ENCODE measurements at regions not wholly inside any gene's neighbourhood (a gene's known extent, or its start where the extent isn't known, plus 50 kb on each side); places are given as distances from the start of the nearest gene placed in this dataset.

DNA sequence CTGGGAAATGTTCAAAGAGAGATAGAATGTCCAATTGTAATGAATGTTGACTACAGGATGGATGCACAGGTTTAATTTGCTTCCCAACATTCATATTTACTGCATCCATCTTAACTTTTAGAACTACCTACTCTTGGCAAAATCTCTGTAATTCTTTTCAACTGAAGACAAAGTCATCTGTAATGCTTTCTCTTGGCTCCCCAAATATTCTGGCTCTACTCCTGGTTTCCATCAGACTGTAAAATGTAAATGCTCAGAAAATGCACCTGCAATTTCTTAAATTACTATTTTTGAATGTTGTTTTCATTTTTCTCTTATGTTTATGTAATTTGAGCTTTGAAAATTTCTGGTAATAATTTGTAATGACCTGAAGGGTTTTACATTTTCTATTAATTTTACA lies 480.8 kb upstream of the IMPG1 start:
- no peaks in the 10 kb centered on the region for H4K20me1 ChIP-seq (ENCODE audit: insufficient read depth)
- TF ChIP-seq, protein P1, sequence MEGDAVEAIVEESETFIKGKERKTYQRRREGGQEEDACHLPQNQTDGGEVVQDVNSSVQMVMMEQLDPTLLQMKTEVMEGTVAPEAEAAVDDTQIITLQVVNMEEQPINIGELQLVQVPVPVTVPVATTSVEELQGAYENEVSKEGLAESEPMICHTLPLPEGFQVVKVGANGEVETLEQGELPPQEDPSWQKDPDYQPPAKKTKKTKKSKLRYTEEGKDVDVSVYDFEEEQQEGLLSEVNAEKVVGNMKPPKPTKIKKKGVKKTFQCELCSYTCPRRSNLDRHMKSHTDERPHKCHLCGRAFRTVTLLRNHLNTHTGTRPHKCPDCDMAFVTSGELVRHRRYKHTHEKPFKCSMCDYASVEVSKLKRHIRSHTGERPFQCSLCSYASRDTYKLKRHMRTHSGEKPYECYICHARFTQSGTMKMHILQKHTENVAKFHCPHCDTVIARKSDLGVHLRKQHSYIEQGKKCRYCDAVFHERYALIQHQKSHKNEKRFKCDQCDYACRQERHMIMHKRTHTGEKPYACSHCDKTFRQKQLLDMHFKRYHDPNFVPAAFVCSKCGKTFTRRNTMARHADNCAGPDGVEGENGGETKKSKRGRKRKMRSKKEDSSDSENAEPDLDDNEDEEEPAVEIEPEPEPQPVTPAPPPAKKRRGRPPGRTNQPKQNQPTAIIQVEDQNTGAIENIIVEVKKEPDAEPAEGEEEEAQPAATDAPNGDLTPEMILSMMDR (conservative IDR thresholded peaks at IDR 0.05; ENCODE audit: low read depth, low read length) = no peak
- H3K79me2 ChIP-seq (ENCODE audit: insufficient read depth, low read depth) = no peaks in the 10 kb centered on the region
- H3K4me2 ChIP-seq = no peak overlapping the region
- no peak overlapping the region for H3K27ac ChIP-seq
- H3K36me3 ChIP-seq (ENCODE audit: insufficient read depth) = no peaks in the 10 kb centered on the region
- no peaks in the 10 kb centered on the region for H3K4me1 ChIP-seq (ENCODE audit: low read depth, poor library complexity, severe bottlenecking)
- no peak overlapping the region for H3K4me3 ChIP-seq (IDR thresholded peaks at IDR 0.05; ENCODE audit: insufficient read depth, low read depth, low read length)
- H3K27me3 ChIP-seq (ENCODE audit: insufficient read depth, low read depth) = no peaks in the 10 kb centered on the region
- H3K9ac ChIP-seq = no peak overlapping the region
- H2AFZ ChIP-seq (ENCODE audit: low read depth) = no peak overlapping the region

DNA sequence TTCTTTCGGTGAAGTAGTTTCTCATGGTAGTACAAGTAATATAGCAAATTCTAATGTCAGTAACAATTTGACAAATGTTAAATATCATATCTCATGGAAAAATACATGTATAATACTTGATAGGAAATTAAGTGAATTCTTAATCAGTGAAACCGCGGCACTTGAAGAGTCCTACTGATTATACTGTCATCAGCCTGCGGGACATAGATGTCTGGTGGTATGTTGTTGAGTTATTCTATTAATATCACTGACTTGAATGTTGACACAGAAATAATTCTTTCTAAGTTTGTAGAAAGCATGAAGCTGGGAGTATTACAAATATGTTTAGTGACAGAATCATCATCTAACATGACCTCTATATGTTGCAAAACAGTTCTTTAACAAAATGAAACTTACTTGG lies 479.8 kb upstream of the IMPG1 start:
- no peaks in the 10 kb centered on the region for H3K79me2 ChIP-seq (ENCODE audit: insufficient read depth, low read depth)
- H3K4me1 ChIP-seq (ENCODE audit: low read depth, poor library complexity, severe bottlenecking) = no peaks in the 10 kb centered on the region
- H4K20me1 ChIP-seq (ENCODE audit: insufficient read depth) = no peaks in the 10 kb centered on the region
- TF ChIP-seq, protein P1 (conservative IDR thresholded peaks at IDR 0.05; ENCODE audit: low read depth, low read length) = no peak
- no peak overlapping the region for H3K4me3 ChIP-seq (IDR thresholded peaks at IDR 0.05; ENCODE audit: insufficient read depth, low read depth, low read length)
- no peak overlapping the region for H2AFZ ChIP-seq (ENCODE audit: low read depth)
- no peak overlapping the region for H3K9ac ChIP-seq
- no peak overlapping the region for H3K4me2 ChIP-seq
- no peaks in the 10 kb centered on the region for H3K27me3 ChIP-seq (ENCODE audit: insufficient read depth, low read depth)
- no peak overlapping the region for H3K27ac ChIP-seq
- no peaks in the 10 kb centered on the region for H3K36me3 ChIP-seq (ENCODE audit: insufficient read depth)

DNA sequence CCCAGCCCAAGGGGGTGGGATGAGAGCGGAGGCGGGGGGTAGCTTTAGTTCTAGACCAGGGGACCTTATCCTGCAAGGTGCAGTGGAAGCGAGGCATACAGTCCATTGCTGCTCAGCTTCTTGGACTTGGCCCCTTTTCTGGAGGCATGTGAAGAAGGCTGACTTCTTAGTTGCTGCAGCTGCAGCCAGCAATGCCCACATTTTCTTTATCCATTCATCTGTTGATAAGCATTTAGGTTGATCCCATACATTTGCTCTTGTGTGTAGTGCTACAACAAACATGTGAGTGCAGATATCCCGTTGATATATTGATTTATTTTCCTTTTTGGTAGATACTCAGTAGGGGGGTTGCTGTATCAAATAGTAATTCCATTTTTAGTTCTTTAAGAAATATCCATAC lies 461.2 kb upstream of the IMPG1 start:
- Histone ChIP-seq H4K20me1 (ENCODE audit: insufficient read depth) (no peaks in the 10 kb centered on the region), H3K27ac (no peak overlapping the region), H2AFZ (ENCODE audit: low read depth) (no peak overlapping the region), H3K79me2 (ENCODE audit: insufficient read depth, low read depth) (no peaks in the 10 kb centered on the region), H3K27me3 (ENCODE audit: insufficient read depth, low read depth) (no peaks in the 10 kb centered on the region), H3K4me2 (no peak overlapping the region), H3K4me1 (ENCODE audit: low read depth, poor library complexity, severe bottlenecking) (no peaks in the 10 kb centered on the region), H3K9ac (no peak overlapping the region), H3K4me3 (IDR thresholded peaks at IDR 0.05; ENCODE audit: insufficient read depth, low read depth, low read length) (no peak overlapping the region), H3K36me3 (ENCODE audit: insufficient read depth) (no peaks in the 10 kb centered on the region)
- TF ChIP-seq, protein P1 (conservative IDR thresholded peaks at IDR 0.05; ENCODE audit: low read depth, low read length) = no peak

DNA sequence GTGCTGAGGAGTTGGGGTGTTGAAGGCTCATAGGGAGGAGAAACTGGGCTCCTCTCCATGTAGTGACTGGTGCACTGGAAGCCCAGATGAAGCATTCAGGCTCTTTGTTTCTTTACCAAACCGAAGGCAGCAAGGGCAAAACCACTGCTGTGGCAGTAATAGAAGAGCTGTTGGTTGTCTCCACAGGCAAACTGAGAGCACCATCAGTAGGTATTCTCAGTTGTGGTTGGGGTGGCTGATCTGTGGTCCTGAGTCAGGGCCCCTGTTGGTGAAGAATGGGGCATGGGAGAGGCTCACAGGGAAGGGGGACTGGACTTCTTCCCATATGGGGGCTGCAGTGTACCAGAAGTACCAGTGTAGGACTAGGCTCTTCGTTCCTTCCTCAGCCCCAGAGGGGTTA lies 460.2 kb upstream of the IMPG1 start:
- no peak overlapping the region for H3K27ac ChIP-seq
- H3K4me1 ChIP-seq (ENCODE audit: low read depth, poor library complexity, severe bottlenecking) = no peaks in the 10 kb centered on the region
- H3K79me2 ChIP-seq (ENCODE audit: insufficient read depth, low read depth) = no peaks in the 10 kb centered on the region
- no peak overlapping the region for H3K9ac ChIP-seq
- no peak overlapping the region for H3K4me3 ChIP-seq (IDR thresholded peaks at IDR 0.05; ENCODE audit: insufficient read depth, low read depth, low read length)
- TF ChIP-seq, protein P1 (conservative IDR thresholded peaks at IDR 0.05; ENCODE audit: low read depth, low read length) = no peak
- no peaks in the 10 kb centered on the region for H4K20me1 ChIP-seq (ENCODE audit: insufficient read depth)
- H2AFZ ChIP-seq (ENCODE audit: low read depth) = no peak overlapping the region
- H3K36me3 ChIP-seq (ENCODE audit: insufficient read depth) = no peaks in the 10 kb centered on the region
- no peaks in the 10 kb centered on the region for H3K27me3 ChIP-seq (ENCODE audit: insufficient read depth, low read depth)
- no peak overlapping the region for H3K4me2 ChIP-seq

DNA sequence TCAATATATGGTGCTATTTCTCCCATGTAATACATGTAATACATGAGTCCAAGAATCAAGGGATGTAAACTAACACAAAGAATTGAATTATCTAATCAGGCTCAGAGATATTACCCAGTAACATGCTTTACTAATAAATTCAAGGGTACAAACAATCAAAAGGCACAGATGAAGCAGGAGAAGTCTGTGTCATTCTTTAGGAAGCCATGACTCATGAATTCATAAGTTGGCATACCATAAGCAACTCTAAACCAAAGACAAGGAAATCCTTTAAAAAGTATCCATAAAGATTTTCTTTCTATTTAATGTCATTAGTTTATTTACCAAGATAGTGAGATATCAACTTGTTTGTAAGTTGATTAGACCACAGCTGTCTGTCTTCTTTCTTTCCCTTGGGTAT lies 446.0 kb upstream of the IMPG1 start:
- TF ChIP-seq, protein P1 (conservative IDR thresholded peaks at IDR 0.05; ENCODE audit: low read depth, low read length) = no peak
- no peak overlapping the region for H3K27ac ChIP-seq

More for the DNA sequence above, 446.0 kb upstream of the IMPG1 start:
- Histone ChIP-seq H3K4me3 (IDR thresholded peaks at IDR 0.05; ENCODE audit: insufficient read depth, low read depth, low read length) (no peak overlapping the region), H3K4me2 (no peak overlapping the region), H3K79me2 (ENCODE audit: insufficient read depth, low read depth) (no peaks in the 10 kb centered on the region), H3K36me3 (ENCODE audit: insufficient read depth) (no peaks in the 10 kb centered on the region), H4K20me1 (ENCODE audit: insufficient read depth) (no peaks in the 10 kb centered on the region), H3K27me3 (ENCODE audit: insufficient read depth, low read depth) (no peaks in the 10 kb centered on the region), H3K4me1 (ENCODE audit: low read depth, poor library complexity, severe bottlenecking) (no peaks in the 10 kb centered on the region), H3K9ac (no peak overlapping the region), H2AFZ (ENCODE audit: low read depth) (no peak overlapping the region)
